OCI-LY1 (cell line): ENCODE measurements at regions not wholly inside any gene's neighbourhood (a gene's known extent, or its start where the extent isn't known, plus 50 kb on each side); places are given as distances from the start of the nearest gene placed in this dataset.

Experiments
- H2AFZ ChIP-seq: fragments of 200-600 bp; sonication (generic), shearing (Covaris generic); 2 replicates; pipeline ENCODE4 v1.6.0; 2014; ENCODE audit warnings: antibody characterized with exemption, mild to moderate bottlenecking, low read length
- H3F3A ChIP-seq: fragments of 200-600 bp; sonication (generic), shearing (Covaris generic); 2 replicates; pipeline ENCODE4 v1.6.0; 2014; ENCODE audit warnings: mild to moderate bottlenecking, antibody characterized with exemption, low read length, moderate library complexity; ENCODE audit not compliant: insufficient read depth
- H3K27ac ChIP-seq: fragments of 200-600 bp; sonication (generic); 2 replicates; pipeline ENCODE4 v1.5.1; 2014; ENCODE audit warnings: low read length, mixed run types, mild to moderate bottlenecking, low read depth; ENCODE audit not compliant: poor library complexity, severe bottlenecking
- H3K27me3 ChIP-seq: fragments of 200-600 bp; sonication (generic); 2 replicates; pipeline ENCODE4 v1.6.0; 2014; ENCODE audit warnings: antibody characterized with exemption, mild to moderate bottlenecking, low read length, moderate library complexity; ENCODE audit not compliant: insufficient read depth
- H3K36me3 ChIP-seq: fragments of 200-600 bp; sonication (generic); 2 replicates; pipeline ENCODE4 v1.6.1; 2014; ENCODE audit warnings: mild to moderate bottlenecking, antibody characterized with exemption, low read length, moderate library complexity, mixed read lengths; ENCODE audit not compliant: insufficient read depth
- H3K4me1 ChIP-seq: fragments of 200-600 bp; sonication (generic); 2 replicates; pipeline ENCODE4 v1.5.1; 2014; ENCODE audit warnings: mild to moderate bottlenecking, low read length, moderate library complexity; ENCODE audit not compliant: insufficient read depth, severe bottlenecking
- H3K4me2 ChIP-seq: fragments of 200-600 bp; sonication (generic), shearing (Covaris generic); 2 replicates; pipeline ENCODE4 v1.6.1; 2014; ENCODE audit warnings: low read length
- H3K4me3 ChIP-seq: fragments of 200-600 bp; sonication (generic); 2 replicates; pipeline ENCODE4 v1.5.1; 2014; ENCODE audit warnings: low read length, low read depth, mild to moderate bottlenecking, mixed read lengths; ENCODE audit not compliant: poor library complexity, severe bottlenecking
- H3K79me2 ChIP-seq: fragments of 200-600 bp; shearing (Covaris generic); 2 replicates; pipeline ENCODE4 v1.6.1; 2016; ENCODE audit warnings: mixed run types, low read length, mixed read lengths; ENCODE audit not compliant: insufficient read depth
- H3K9ac ChIP-seq: fragments of 200-600 bp; sonication (generic), shearing (Covaris generic); 2 replicates; pipeline ENCODE4 v1.6.1; 2014; ENCODE audit warnings: mild to moderate bottlenecking, low read length, mixed read lengths
- H3K9me2 ChIP-seq: fragments of 200-600 bp; sonication (generic), shearing (Covaris generic); 2 replicates; pipeline ENCODE4 v1.6.1; 2014; ENCODE audit warnings: low read depth, mild to moderate bottlenecking, low read length, mixed read lengths
- H3K9me3 ChIP-seq: fragments of 200-600 bp; shearing (Covaris generic); 2 replicates; pipeline ENCODE4 v1.6.1; 2014; ENCODE audit warnings: low read length, mixed read lengths
- H4K20me1 ChIP-seq: fragments of 200-600 bp; sonication (generic), shearing (Covaris generic); 2 replicates; pipeline ENCODE4 v1.6.0; 2016; ENCODE audit warnings: mild to moderate bottlenecking, low read length; ENCODE audit not compliant: insufficient read depth
- CTCF ChIP-seq: fragments of 200-600 bp; sonication (generic), shearing (Covaris generic); IDR thresholded peaks from 2 replicates; pipeline ENCODE4 v1.5.1; 2017; ENCODE audit warnings: mild to moderate bottlenecking, antibody characterized with exemption, low read length, moderate library complexity, mixed read lengths
- EZH2 ChIP-seq: fragments of 200-600 bp; sonication (generic), shearing (Covaris generic); IDR thresholded peaks from 2 replicates; pipeline ENCODE4 v1.8.0; 2017; ENCODE audit warnings: borderline replicate concordance, mixed run types, mild to moderate bottlenecking, antibody characterized with exemption, low read length, moderate library complexity, mixed read lengths

DNA sequence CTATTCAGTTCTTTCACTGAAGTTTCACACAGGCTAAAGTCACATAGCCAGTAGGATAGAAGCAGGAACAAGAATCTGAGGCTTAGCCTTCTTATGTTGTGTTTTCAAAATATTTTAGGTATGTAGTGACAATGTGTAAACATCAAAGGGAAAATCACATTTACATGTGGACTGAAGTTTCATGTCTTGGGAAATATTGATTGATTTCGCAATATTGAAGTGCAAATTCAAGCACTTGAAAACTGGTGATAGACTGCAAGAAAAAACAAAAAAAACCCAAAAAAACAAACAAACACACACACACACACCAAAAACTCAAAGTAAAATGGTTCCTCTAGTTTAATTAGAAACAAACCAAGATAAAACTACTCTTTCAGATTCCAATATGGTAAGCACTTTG, 773.3 kb downstream of the PDCD6IP start:
- H4K20me1 ChIP-seq: no peaks in the 10 kb centered on the region
- no peaks in the 10 kb centered on the region for H3K27me3 ChIP-seq
- no peaks in the 10 kb centered on the region for H3F3A ChIP-seq
- no peak overlapping the region for H3K4me2 ChIP-seq
- no peak overlapping the region for H3K27ac ChIP-seq
- H3K9ac ChIP-seq: no peak overlapping the region
- TF ChIP-seq CTCF (no peak), EZH2 (no peak)
- H3K4me3 ChIP-seq: no peak overlapping the region
- no peaks in the 10 kb centered on the region for H3K79me2 ChIP-seq
- no peak overlapping the region for H2AFZ ChIP-seq
- H3K36me3 ChIP-seq: no peaks in the 10 kb centered on the region
- no peaks in the 10 kb centered on the region for H3K9me2 ChIP-seq
- no peaks in the 10 kb centered on the region for H3K4me1 ChIP-seq
- no peaks in the 10 kb centered on the region for H3K9me3 ChIP-seq

GRCh38 chr3:34575776-34576175, 777.3 kb downstream of the PDCD6IP start:
- Histone ChIP-seq H3K79me2 (no peaks in the 10 kb centered on the region), H3K9me2 (no peaks in the 10 kb centered on the region), H3K4me1 (no peaks in the 10 kb centered on the region), H3K4me2 (no peak overlapping the region), H3K27ac (no peak overlapping the region), H4K20me1 (no peaks in the 10 kb centered on the region), H2AFZ (no peak overlapping the region), H3K36me3 (no peaks in the 10 kb centered on the region), H3K4me3 (no peak overlapping the region), H3K9ac (no peak overlapping the region), H3F3A (no peaks in the 10 kb centered on the region), H3K27me3 (no peaks in the 10 kb centered on the region), H3K9me3 (no peaks in the 10 kb centered on the region)
- no peak for TF ChIP-seq CTCF
- no peak for TF ChIP-seq EZH2

DNA sequence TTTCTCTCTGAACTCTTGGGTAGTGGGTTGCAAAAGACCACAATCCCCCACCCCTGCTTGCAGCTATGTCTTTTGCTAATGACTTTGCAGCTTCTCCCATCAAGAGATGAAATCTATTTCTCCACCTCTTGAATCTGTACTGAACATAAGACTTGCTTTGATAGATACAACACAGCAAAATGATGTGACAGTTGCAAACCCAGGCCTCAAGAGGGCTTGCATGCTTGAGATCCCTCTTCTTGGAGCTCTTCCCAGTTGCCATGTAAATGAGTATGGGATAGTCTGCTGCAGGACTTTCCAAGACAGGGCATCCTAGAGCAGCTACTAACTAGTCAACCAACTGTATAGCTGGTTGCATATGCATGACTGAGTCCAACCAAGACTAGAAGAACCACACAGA, 783.6 kb downstream of the PDCD6IP start:
- Histone ChIP-seq H3K27me3 (no peaks in the 10 kb centered on the region), H3K4me3 (no peak overlapping the region), H3K27ac (no peak overlapping the region), H3K4me1 (no peaks in the 10 kb centered on the region), H3K9me2 (no peaks in the 10 kb centered on the region), H3K9me3 (no peaks in the 10 kb centered on the region), H3K4me2 (no peak overlapping the region), H3F3A (no peaks in the 10 kb centered on the region), H3K36me3 (no peaks in the 10 kb centered on the region), H4K20me1 (no peaks in the 10 kb centered on the region), H2AFZ (no peak overlapping the region), H3K79me2 (no peaks in the 10 kb centered on the region), H3K9ac (no peak overlapping the region)
- TF ChIP-seq CTCF: no peak
- no peak for TF ChIP-seq EZH2
